ENCODE measurements at regions not wholly inside any gene's neighbourhood (a gene's known extent, or its start where the extent isn't known, plus 50 kb on each side); places are given as distances from the start of the nearest gene placed in this dataset.
"Not testable (repeated sequence)": the region's sequence is repeated elsewhere in the genome, so short reads cannot be mapped to it uniquely, and the experiment has no call there.

- TF ChIP-seq CTCF (IDR thresholded peaks at IDR 0.05; ENCODE audit: insufficient read depth, low read length, severe bottlenecking), result no peak
- no peaks in the 10 kb centered on the region for H3K27me3 ChIP-seq (ENCODE audit: control insufficient read depth, insufficient read depth, low read length)
- DNase-seq (ENCODE audit: low read depth), result no peak
- H3K4me3 ChIP-seq (ENCODE audit: low read depth, low read length), result no peak overlapping the region
- no peaks in the 10 kb centered on the region for H3K36me3 ChIP-seq (ENCODE audit: control insufficient read depth, insufficient read depth, low read length)
- no peak for FAIRE-seq
Measured at GRCh38 chr6:119501798-119502483, 152.4 kb upstream of the MAN1A1 start.

- DNase-seq (ENCODE audit: low read depth) (no peak), FAIRE-seq (no peak)
- Histone ChIP-seq H3K27me3 (ENCODE audit: control insufficient read depth, insufficient read depth, low read length) (no peaks in the 10 kb centered on the region), H3K4me3 (ENCODE audit: low read depth, low read length) (no peak overlapping the region), H3K36me3 (ENCODE audit: control insufficient read depth, insufficient read depth, low read length) (no peaks in the 10 kb centered on the region)
- TF ChIP-seq CTCF (IDR thresholded peaks at IDR 0.05; ENCODE audit: insufficient read depth, low read length, severe bottlenecking), result no peak
Measured at GRCh38 chr6:119499797-119500196, 150.2 kb upstream of the MAN1A1 start.

- Histone ChIP-seq H3K27me3 (ENCODE audit: control insufficient read depth, insufficient read depth, low read length) (no peaks in the 10 kb centered on the region), H3K4me3 (ENCODE audit: low read depth, low read length) (no peak overlapping the region), H3K36me3 (ENCODE audit: control insufficient read depth, insufficient read depth, low read length) (no peaks in the 10 kb centered on the region)
- DNase-seq (ENCODE audit: low read depth) (no peak), FAIRE-seq (no peak)
- TF ChIP-seq CTCF (IDR thresholded peaks at IDR 0.05; ENCODE audit: insufficient read depth, low read length, severe bottlenecking), result no peak
Measured at GRCh38 chr6:119497988-119498727, 148.6 kb upstream of the MAN1A1 start.

- no peak for DNase-seq (ENCODE audit: low read depth)
- no peaks in the 10 kb centered on the region for H3K27me3 ChIP-seq (ENCODE audit: control insufficient read depth, insufficient read depth, low read length)
- no peaks in the 10 kb centered on the region for H3K36me3 ChIP-seq (ENCODE audit: control insufficient read depth, insufficient read depth, low read length)
- no peak for TF ChIP-seq CTCF (IDR thresholded peaks at IDR 0.05; ENCODE audit: insufficient read depth, low read length, severe bottlenecking)
- no peak overlapping the region for H3K4me3 ChIP-seq (ENCODE audit: low read depth, low read length)
- no peak for FAIRE-seq
Measured at GRCh38 chr6:119495230-119495683, 145.7 kb upstream of the MAN1A1 start.

GRCh38 chr6:119493980-119494379 lies 144.4 kb upstream of the MAN1A1 start:
- Histone ChIP-seq H3K27me3 (ENCODE audit: control insufficient read depth, insufficient read depth, low read length) (no peaks in the 10 kb centered on the region), H3K4me3 (ENCODE audit: low read depth, low read length) (no peak overlapping the region), H3K36me3 (ENCODE audit: control insufficient read depth, insufficient read depth, low read length) (no peaks in the 10 kb centered on the region)
- DNase-seq (ENCODE audit: low read depth) (peak; percentile 68), FAIRE-seq (no peak)
- TF ChIP-seq CTCF (IDR thresholded peaks at IDR 0.05; ENCODE audit: insufficient read depth, low read length, severe bottlenecking), result no peak

- not testable (repeated sequence) for H3K36me3 ChIP-seq (ENCODE audit: control insufficient read depth, insufficient read depth, low read length); H3K4me3 ChIP-seq (ENCODE audit: low read depth, low read length); FAIRE-seq; DNase-seq (ENCODE audit: low read depth); H3K27me3 ChIP-seq (ENCODE audit: control insufficient read depth, insufficient read depth, low read length)
Measured at GRCh38 chr6:119491112-119491511, 141.6 kb upstream of the MAN1A1 start.

- not testable (repeated sequence) for DNase-seq (ENCODE audit: low read depth); FAIRE-seq; H3K36me3 ChIP-seq (ENCODE audit: control insufficient read depth, insufficient read depth, low read length); H3K27me3 ChIP-seq (ENCODE audit: control insufficient read depth, insufficient read depth, low read length); H3K4me3 ChIP-seq (ENCODE audit: low read depth, low read length)
Measured at GRCh38 chr6:119490050-119490449, 140.5 kb upstream of the MAN1A1 start.

Measured in bronchial epithelial cell (primary cell).